HG02588 (cell line): ENCODE measurements at regions not wholly inside any gene's neighbourhood (a gene's known extent, or its start where the extent isn't known, plus 50 kb on each side); places are given as distances from the start of the nearest gene placed in this dataset.
"Not testable (repeated sequence)": the region's sequence is repeated elsewhere in the genome, so short reads cannot be mapped to it uniquely, and the experiment has no call there.

Experiments used
- ATAC-seq: cut with Tn5 transposase; IDR thresholded peaks from one replicate; pipeline ENCODE4 v1.9.1; 2021; ENCODE audit warnings: mild to moderate bottlenecking, moderate library complexity; ENCODE audit not compliant: unreplicated experiment

DNA sequence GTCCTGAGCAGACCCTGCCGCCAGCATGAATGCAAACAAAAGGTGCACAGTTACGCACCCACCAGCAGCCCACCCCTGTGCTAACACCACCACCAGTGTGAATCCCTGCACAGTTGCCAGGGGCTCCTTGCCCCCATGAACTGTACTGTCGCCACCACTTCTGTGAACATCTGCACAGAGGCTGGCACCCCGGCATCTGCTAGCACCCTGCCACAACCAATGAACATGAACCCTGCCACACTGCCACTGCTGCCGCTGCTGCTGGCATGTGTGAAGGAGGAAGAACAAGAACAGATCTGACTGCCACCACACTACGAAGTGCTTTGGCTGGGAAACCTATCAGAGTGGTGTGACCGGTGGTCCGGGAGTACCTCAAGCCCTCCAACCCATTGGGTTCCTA, 261.3 kb downstream of the PARM1 start:
- no peak for ATAC-seq

DNA sequence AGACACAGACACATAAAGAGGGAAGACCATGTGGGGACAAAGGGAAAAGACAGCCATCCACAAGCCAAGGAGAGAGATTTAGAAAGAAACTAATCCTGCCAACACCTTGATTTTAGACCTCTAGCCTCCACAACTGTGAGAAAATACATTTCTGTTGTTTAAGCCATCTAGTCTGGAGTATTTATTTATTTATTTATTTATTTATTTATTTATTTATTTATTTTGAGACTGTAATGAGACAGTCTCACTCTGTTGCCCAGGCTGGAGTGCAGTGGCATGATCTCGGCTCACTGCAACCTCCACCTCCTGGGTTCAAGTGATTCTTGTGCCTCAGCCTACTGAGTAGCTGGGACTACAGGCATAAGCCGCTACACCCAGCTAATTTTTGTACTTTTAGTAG, 259.3 kb downstream of the PARM1 start:
- not testable (repeated sequence) for ATAC-seq

DNA sequence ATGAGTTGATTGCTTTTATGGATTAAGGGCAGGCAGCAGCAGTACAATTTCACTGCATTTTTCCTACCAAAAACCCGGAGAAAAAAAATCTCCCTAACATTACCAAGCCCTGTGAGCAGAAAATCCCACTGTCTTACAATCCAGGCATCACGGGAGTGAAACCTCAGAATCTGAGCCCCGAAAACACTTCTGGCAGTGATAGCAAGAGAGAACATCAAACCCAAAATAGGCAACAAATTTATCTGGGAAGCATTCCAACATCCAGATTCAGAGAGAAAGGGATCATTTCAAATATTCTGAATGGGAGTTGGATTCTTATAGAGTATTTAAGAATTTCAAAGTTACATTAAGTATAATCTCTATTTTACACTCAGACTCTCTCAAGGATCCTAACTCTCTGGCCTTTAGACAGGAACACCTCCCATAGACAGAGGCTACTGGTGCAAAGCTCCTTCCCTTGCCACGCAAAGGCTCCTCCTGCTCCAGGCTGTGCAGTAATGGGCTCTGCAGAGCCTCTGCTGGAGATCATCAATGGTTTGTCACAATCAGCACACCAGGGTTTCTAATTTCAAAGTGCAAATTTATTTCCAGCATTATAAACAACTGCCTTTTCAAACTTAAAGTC, 256.9 kb downstream of the PARM1 start:
- no peak for ATAC-seq

DNA sequence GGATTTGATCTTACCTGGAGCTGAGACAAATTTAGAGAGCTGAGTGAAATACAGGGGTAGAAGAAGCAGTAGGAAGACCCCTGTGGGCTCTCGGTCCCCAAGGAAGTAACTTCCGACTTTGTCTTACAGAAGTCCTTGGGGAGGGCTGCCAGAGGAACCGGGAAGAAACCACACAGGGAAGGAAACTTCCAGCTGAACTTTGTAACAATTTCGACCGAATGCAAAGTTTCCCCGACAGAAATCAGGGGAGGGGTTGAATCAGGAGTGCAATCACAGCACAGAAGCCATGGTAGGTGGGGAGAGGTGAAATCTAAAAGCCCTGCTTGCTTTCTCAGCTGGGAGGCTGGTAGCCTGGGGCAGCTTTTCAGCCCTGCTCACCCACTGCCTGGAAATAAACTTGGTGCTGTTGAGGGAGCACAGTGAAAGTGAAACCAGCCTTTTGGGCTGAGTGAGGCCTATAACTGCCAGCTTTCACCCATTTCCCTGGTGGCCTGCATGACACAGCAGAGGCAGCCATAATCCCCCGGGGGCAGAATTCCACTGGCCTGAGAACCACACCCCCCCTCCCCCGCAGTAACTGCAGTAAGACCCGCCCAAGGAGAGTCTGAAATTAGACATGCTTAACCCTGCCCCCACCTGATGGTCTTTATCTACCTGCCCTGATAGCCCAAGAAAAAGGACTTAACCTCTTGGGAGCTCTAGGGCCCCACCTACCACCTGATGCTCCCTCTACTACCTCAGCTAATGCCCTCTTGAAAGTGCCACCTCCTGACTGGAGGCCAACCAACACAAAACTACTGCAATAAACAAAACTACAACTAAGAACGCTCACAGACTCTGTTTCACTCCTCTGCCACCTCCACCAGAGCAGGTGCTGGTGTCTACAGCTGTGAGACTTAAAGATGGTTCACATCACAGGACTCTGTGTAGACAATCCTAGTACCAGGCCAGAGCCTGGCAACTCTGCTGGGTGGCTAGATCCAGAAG, 248.2 kb downstream of the PARM1 start:
- ATAC-seq = peak; percentile 95

DNA sequence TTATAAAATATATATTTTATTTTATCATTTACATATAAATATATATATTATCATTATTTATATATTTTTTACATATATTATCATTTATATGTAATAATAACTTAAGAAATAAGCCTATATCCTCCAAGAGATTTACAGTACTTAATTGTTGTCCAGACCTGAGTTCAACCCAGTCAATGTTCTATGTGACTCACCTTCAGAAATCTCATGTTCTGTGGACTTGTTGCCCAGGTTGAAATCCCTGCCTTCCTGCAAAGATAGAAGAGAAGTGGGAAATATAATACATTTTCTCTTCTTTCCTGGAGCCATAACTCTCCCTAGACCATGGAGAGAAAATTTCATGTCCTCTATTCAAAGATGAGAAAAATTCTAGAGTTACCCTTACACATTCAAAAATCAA, 247.3 kb downstream of the PARM1 start:
- ATAC-seq = no peak

DNA sequence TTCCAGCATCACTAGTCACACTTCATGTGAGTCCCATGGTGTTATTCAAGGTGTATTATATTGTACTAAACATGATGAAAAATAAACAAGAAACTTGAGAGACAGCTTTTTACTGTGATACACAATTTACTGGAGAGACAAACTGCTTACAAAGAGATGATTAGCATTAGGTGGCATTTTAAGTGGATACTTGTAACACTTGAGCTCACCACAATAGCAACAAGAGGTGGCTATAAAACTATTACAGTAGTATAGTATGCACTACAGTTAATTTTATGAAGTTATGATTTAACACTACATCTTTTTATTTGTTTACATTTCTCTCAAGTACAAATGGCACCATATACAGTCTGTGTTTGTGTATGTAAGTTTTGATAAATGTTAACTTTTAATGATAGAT, 246.6 kb downstream of the PARM1 start:
- no peak for ATAC-seq

DNA sequence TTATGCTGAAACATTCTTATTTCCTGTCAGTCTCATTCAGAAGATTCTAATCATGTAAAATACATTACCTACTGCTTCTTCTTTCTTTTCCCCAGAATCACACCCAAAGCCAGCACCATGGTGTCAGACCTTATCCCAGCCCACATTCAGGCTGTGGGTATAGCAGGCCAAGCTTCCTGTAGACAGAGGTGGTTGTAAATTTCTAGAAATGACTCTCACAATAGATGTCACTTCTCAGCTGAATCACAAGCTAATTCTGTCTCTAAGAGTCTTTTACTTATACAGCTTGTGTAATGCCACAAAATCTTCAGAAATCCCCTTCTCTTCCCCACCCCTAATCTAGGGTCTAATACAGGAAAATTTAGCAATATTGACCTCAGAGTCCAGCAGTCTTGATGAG, 239.6 kb downstream of the PARM1 start:
- ATAC-seq = peak; percentile 96

DNA sequence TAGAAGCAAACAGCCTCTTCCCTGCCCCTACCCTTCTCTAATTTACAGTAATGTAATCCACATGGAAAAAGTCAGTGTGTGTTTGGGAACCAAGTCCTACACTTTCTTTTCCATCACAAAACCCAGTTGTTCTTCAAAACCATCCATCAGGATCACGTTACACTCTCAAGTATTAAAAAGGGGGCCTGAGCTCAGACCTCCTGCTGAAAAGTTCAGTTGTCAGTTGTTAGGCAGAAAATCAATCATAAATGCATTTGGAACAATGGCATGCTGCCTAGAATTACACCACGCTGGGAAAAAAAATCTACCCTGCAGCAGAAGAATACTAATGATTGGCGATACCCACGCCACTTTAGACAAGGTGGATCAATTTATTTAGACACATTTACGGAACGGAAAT, 236.5 kb downstream of the PARM1 start:
- no peak for ATAC-seq

DNA sequence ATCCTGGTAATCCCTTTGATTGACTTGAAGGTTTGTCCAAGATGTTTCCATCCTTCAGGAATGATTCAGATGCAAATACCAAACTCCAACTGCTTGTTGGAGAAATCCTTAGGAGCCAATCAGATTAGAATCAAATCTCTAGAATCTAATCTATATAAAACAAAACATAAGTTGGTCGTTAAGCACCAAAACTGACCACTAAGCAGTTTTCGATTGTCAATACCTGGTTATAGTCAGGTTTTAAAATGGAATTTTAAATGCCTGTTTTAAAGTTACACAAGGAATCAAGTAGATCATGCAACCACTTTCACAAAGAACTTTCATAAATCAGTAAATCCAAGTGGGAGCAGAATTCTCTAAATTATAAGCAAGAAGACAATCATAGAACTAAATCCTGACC, 236.1 kb downstream of the PARM1 start:
- no peak for ATAC-seq

DNA sequence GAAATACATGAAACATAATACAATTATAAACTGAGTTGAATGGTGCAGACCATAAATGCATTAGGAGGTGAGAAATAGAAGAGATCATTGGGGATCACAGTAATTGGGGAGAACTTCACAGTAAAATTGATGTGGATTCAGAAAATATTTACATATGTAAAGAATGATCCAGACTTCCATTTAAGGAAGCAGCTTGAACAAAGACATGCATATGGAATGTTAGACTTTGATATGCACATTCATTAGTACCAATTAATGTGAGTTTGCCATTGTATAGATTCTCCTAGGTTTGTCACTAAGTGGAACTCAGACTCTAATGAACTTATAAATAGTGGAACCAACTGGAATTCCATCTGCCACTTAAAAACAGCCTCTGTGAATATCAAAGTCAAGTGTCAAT, 235.6 kb downstream of the PARM1 start:
- ATAC-seq = no peak

DNA sequence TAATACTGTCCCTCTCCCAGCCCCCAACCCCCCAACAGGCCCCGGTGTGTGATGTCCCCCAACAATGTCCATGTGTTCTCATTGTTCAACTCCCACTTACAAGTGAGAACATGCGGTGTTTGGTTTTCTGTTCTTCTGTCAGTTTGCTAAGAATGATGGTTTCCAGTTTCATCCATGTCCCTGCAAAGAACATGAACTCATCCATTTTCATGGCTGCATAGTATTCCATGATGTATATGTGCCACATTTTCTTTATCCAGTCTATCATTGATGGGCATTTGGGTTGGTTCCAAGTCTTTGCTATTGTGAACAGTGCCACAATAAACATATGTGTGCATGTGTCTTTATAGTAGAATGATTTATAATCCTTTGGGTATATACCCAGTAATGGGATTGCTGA, 232.2 kb downstream of the PARM1 start:
- not testable (repeated sequence) for ATAC-seq

DNA sequence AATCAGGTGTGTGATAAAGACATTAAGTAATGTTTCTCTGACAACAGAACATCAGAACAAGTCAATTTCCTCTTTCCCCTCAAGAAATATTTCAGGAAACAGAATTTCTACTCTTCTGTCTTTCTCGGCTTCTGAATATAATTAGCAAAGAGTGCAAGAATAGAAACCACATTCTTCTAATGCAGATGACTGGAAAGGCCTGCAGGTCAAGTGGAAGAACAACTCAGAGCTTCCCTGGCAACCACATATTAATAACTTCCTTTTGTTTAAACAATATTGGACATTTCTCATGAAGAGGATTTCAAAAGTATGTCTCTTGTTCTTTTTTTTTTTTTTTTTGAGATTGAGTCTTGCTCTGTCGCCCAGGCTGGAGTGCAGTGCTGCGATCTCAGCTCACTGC, 225.5 kb downstream of the PARM1 start:
- no peak for ATAC-seq

DNA sequence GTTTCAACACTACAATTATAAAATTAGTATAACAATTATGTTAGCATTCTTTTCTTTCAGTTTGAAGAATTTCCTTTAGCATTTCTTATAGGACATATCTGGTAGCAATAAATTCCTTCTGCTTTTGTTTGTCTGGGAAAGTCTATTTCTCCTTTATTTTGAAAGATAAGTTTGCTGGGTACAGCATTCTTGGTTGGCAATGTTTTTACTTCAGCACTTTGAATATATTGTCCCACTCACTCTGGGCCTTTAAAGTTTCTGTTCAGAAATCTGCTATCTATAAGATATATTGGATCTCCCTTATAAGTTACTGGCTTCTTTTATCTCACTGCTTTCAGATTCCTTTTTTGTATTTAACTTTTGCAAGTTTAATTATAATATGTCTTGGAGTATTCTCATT, 222.1 kb downstream of the PARM1 start:
- ATAC-seq = no peak

DNA sequence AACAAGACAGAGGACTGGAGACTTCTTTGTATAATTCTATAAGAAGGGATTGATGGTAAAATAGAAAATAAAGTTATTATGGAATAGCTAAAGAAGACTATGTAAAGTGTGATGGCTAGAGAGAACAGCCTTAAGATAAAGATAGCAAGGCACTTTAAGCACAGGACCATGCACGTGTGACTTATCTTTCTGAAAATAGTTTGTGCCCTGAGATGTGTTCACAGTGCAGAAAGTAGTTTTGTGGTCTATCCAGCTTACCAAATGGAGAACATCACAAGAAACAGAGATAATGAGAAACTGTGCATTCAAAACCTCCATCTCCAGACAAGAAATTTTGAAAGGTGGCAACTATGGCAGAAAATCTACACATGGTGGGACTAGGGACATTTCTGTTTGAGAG, 213.3 kb downstream of the PARM1 start:
- no peak for ATAC-seq

DNA sequence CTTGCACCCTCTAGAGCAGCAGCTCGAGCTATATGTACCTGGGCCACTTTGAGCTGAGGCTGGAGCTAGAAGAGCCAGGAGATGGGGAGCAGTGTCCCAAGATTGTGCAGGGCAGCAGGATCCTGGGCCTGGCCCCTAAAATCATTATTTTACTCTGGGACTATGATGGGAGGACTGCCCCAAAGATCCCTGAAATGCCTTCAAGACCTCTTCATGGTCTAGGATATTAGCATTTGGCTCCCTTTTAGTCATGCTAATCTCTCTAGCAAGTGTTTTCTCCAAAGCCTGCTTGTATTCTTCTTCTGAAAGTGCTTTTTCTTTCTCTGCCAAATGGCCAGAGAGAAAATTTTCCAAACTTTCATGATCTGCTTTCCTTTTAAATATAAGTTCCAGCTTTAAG, 211.6 kb downstream of the PARM1 start:
- no peak for ATAC-seq

DNA sequence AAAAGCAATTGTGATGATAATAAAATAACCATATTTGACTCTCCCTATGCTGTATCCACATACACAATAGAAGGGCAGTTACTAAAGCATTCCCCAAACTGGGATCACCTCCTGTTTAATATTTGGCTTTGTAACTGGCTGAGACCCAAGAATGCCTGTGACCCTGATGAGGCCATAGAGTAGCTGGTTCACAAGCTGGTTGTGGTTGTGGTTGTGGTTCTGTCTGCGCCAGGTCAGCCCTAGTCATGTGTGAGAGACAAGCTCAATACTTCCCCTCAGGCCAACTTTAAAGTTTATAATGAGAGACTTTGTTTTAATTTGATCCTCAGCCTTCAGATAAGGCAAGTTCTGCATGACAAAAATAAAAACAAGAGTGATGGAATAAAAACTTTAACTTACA, 209.9 kb downstream of the PARM1 start:
- ATAC-seq = no peak

DNA sequence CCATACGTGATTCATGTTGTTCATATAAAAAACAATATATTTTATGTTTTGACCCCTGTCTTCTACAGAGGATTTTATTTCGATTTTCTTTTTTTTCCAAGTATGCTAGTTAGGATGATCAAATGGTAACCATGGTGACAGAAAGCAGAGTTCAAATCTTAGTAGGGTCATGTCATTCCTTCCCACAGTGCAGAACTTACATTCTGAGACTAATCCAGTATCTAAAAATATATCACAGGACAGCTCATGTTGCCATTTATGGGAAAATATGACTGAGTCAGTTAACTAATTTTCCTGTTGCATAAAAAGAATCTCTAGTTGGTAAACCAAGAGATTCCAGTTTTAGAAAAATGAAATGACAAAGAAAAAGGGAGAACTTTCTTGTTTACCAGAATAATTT, 209.5 kb downstream of the PARM1 start:
- ATAC-seq = no peak

DNA sequence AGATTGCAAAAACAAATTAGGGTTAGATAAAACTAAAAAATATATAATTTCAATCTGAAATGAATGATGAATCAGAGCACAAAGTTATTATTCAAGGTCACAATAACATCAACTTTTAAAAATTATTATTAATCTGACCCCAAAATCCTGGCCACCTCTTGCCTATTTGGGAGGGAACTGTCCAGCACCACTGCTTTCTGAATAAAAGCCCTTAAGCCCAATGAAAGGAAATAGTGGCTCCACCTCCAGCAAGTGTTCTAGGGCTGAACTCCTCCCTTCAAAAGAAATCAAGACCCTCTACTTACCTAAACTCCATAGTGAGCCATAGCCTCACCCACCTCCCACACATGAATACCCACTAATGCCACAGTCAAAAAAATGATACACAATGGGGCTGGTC, 208.2 kb downstream of the PARM1 start:
- ATAC-seq = no peak

DNA sequence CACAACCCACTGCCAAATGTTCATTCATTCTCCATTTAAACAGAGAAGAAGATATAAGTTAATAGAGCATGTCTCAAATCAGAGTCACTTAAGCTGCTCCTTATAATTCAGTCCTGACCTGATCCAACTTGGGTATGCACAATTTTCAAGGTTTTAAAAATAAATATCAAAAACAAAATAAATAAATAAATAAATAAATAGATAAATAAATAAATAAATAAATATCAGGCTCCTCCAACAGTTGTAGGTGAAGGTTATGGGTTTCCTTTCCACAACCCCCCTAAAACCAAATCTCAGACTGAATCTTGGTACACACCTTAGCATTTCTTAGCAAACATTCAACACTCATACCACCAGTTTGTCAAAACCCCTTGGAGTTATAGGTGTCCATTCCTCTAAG, 204.4 kb downstream of the PARM1 start:
- ATAC-seq = no peak

DNA sequence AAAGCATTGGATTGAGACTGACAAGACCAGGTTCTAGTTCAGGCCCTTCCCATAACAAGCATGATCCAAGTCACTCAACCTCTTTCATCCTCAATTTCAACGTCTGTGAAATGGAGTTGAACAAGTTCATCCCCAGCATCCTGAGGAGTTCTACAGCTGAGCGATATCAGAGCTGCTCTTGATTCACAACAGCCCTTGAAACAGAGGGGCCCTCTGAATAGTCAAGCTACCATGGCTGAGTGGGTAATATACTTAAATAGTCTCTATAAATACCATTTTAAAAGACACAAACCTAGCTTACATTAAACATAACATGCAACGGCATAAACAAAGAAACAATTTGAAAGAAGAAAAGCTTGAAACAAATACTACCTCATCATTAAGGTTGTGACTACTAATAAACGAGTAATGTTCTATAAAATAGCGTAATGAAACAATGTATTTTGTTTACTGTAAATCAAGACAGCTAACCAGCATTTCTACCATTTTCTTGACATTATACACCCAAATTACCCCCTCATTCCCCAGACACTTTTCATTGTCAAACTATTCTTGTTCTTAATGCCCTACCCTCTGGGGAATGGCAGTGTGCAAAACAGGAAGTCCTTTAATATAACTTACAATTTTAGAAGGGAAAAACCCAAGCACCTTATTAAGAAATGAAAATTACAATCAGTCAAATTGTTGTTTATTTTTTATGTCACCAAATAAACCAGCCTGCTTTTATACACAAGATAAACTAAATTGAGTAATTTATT, 202.3 kb downstream of the PARM1 start:
- ATAC-seq = peak; percentile 76

DNA sequence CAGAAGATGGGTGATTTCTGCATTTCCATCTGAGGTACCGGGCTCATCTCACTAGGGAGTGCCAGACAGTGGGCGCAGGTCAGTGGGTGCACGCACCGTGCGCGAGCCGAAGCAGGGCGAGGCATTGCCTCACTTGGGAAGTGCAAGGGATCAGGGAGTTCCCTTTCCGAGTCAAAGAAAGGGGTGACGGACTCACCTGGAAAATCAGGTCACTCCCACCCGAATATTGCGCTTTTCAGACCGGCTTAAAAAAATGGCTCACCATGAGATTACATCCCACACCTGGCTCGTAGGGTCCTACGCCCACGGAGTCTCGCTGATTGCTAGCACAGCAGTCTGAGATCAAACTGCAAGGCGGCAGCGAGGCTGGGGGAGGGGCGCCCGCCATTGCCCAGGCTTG, 194.0 kb downstream of the PARM1 start:
- not testable (repeated sequence) for ATAC-seq

DNA sequence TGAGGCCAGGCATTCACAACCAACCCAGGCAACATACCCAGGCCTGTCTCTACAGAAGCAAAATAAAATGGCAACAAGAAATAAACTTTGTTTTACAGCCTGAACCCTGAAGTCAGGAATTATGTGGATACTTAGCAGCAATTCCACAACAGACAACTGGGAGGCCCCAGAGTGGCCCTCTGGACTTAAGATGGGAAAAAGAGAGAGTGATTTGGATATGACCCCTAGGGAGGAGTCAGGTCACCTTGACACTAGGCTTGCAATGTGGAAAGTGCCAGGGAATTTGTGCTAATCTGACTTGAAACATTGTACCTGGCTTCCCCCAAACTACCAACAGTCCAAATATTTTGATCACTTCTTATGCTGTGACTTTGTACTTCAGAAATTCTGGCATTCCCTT, 193.1 kb downstream of the PARM1 start:
- ATAC-seq = no peak
